Fibroblast of peridontal ligament (primary cell): ENCODE measurements at regions not wholly inside any gene's neighbourhood (a gene's known extent, or its start where the extent isn't known, plus 50 kb on each side); places are given as distances from the start of the nearest gene placed in this dataset.
A peak's percentile ranks its signal among the peaks of the same experiment; 100 is the strongest.
"Not testable (repeated sequence)": the region's sequence is repeated elsewhere in the genome, so short reads cannot be mapped to it uniquely, and the experiment has no call there.

Experiments used
- DNase-seq: peaks from one replicate; pipeline ENCODE4 v3.0.0-alpha.2; 2010; ENCODE audit errors: extremely low read depth

DNA sequence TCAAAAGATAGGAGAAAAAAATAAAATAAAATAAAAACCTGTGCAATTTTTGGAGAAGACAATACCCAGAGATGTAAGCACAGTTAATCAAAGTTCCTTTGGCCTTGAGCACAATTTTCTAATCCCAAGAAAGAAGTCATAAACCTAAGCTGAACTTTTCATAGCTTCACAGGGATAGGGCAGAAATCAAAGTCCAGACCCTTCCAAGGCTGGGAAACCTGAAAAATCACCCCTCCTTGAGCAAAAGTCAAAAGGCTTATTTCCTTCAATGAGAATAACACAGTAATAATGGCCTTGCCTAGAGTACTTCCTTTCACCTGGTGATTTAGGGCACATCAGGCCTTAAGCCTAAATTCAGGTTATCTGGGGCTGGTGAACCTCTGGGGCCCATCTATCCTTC, 415.0 kb upstream of the BTBD3 start:
- no peak for DNase-seq

DNA sequence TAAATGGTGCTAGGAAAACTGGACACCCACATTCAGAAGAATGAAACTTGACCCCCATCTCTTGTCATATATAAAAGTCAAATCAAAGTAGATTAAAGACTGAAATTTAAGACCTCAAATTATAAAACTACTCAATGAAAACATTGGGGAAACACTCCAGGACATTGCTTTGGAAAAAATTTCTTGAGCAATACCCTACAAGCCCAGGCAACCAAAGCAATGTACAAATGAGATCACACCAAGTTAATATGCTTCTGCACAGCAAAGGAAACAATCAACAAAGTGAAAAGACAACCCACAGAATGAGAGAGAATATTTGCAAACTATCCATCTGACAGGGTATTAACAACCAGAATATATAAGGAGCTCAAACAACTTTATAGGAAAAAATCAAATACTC, 407.9 kb upstream of the BTBD3 start:
- DNase-seq, result no peak

DNA sequence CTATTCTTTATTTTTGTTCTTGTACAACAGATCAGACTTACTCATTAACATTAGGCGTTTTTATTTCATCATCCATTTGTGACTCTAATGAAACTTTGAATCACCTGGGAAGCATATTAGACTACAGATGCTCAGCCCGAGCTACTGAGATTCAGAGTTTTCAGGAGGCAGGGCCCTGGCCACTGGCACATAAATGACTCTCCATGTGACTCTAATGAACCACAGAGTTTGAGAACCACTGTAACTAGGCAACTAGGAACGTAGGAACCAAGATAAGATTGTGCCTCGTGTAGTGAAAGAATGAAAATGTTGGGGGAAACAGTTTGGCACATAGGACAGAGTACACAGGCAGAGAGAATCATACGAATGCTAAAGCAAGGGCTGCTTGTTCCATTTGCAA, 405.9 kb upstream of the BTBD3 start:
- no peak for DNase-seq

DNA sequence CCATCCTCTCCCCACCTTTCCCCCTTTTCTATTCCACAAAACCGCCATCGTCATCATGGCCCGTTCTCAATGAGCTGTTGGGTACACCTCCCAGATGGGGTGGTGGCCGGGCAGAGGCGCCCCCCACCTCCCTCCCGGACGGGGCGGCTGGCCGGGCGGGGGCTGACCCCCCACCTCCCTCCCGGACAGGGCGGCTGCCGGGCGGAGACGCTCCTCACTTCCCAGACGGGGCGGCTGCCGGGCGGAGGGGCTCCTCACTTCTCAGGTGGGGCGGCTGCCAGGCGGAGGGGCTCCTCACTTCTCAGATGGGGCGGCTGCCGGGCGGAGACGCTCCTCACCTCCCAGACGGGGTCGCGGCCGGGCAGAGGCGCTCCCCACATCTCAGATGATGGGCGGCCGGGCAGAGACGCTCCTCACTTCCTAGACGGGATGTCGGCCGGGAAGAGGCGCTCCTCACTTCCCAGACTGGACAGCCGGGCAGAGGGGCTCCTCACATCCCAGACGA, 404.4 kb upstream of the BTBD3 start:
- not testable (repeated sequence) for DNase-seq

DNA sequence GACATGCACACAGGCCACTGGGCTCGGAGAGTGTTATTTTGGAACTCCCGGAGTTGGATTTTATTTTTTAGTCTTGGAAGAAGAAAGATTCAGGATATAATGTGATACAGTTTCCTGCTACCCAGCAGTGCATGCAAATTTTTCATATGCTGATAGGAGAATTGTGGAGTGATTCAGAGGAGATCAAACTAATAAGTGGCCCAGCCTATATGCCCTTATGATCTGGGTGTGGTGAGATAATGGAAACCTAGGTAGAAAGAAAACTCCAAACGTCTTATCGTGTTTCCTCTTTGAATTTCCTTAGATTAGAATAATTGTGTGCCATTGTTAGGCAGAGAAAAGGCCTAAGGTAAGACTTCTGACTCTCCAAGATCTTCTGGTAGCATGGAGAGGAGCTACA, 401.2 kb upstream of the BTBD3 start:
- DNase-seq, result no peak

DNA sequence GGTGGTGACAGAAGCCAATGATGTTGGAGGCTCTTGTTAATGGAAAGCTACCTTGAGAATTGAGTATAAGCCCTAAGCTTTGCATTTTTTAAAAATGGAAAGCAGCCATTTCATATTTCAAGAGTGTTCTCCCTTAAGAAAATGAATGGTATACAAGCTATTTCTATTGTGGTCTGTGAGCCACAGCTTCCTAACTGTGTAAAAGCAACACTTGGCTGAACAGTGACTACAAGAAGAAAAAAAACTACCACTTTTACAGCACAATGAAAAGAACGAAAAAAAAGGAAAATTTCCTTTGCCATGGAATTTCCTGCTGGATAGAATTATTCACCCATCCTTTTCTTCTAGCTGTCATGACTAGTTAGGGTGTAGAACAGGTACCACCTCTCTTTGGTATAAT, 397.1 kb upstream of the BTBD3 start:
- DNase-seq, result no peak

DNA sequence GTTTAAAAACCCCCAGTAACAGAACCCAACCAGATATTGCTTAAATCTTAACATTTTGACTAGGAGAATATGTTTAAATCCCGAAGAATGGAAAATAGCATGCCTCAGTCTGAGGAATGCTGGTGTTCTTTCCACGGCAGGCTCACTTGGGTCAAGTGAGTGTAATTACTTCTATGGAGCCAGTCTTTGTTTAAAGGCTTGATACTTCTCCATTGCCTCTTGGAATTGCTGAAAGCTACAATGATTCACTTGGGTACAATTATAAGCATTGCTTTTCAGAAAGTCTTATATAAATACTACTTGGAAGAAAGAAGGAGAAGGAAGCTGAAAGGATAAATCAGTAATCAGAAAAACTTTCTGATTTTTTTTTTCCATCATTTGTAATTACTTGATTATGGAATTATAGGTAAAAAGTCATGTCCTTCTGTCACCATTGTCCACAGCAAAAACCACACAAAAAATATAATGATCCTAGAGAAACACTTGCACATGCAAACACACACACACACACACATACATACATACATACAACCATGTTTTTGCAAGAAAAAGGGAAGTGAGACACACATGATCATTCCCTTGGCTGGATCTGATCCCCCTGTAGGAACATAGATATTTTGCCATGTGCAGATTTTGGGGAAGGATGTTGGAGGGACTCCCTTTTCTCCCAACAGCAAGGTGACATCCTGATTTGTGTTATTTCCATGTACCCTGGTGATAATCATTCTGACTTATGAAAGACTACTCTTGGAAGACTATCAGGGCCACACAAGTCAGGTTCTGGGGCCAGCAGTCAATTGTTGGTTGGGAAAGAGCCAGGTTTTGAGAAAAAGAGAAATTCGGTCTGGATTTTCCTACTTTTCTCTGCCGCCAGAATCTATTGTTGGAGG, 396.0 kb upstream of the BTBD3 start:
- peak; percentile 15 for DNase-seq

DNA sequence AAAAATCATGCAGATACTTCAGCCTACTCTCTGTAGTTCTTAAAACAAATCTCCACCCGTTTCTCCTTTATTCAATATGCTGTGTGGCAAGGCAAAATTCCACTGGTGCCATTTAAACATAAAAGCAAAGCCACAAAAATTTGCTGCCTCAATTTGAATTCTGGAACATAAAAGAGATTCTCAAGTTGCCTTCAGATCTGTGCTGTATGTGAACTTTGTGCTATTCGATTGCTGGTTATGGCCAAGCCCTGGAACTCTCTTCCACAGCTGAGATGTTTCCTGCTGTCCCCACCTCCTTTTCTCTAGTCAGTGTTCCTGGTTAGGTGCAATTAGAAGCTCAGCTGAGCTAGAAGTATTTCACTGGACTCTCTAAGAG, 395.3 kb upstream of the BTBD3 start:
- DNase-seq, result peak; percentile 33

DNA sequence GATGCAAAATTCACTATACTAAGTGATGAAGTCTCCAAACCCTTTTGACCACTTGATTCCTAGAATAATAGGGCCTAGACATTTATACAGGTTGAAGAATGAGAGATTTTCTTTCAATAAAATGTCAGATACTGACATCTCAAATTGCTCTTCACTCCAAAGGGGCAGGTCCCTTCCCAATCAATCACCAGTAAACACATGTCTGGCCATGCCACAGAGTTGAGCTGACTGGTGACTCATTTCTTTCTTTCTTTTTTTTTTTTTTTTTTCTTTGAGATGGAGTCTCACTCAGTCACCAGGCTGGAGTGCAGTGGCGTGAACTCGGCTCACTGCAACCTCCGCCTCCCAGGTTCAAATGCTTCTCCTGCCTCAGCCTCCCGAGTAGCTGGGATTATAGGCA, 388.6 kb upstream of the BTBD3 start:
- DNase-seq, result no peak

DNA sequence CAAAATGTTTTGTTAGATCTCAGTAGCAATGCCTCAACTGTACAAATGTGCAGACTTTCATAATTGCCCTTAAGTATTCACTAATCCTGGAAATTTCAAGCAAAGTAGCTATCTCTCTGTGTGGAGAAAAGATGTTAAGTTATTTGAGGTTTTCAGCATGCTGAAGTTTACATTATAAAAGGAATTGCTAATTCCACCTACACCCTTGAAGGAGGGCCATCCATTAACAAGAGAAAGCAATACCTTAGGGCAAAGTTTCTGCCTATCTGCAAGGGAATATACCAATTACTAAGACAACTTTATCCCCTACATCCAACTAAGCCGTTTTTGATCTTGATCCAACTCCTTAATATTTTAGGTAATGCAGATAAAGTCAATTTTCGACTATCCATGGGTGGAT, 380.7 kb upstream of the BTBD3 start:
- DNase-seq, result no peak

DNA sequence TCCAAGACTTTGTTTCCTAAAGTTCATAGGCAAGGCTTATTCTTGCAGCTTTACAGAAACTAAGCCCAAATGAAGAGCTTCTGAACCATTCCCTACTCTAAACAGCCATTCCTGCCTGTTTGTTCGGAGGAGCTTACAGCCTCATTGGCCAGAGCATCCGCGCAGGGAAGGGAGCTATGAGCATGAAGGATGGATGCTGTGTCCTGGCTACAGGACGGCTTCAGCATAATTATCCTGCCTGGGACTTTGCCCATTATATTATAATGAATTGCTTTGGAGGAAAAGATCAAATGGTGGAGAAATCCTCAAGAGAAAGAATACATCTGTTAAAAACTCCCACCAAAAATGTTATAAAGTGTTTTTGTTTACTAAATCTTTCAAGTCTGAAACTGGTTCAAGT, 378.2 kb upstream of the BTBD3 start:
- no peak for DNase-seq

DNA sequence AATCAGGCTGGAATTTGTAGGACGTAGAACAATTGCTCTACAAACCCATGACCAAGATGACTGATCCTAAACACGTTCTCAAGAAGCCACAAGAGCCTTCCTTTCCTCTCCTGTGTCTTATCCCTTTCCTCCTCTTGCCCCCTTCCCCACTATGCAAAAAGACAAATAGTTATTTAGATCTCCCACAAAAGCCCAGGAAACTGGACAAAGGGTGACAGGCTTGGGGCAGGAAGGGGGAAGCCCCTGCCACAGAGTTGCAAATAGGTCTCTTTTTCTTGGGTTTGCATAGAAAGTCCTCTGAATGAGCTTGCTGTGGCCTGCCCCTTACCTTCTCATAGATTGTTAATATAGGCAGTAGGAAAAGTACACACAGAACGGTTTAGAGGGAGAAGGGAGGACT, 377.1 kb upstream of the BTBD3 start:
- DNase-seq, result no peak

DNA sequence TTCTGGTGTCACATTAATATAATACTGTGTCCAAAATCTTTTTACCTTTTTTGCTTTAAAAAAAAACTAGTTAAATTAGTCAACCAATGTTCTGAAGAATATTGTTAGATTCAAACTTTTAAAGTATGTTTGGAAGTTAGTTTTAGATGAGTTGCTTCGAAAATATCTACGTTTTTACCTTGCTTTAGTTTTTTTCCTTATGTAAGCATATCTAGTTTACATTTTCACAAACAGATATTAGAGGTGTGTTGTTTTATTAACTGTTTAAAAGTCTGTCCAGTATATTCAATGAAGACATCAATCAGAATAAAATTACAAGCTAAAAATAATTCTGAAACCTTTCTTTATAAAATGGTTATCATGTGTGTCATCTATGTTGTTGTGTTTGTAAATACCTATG, 375.0 kb upstream of the BTBD3 start:
- no peak for DNase-seq

DNA sequence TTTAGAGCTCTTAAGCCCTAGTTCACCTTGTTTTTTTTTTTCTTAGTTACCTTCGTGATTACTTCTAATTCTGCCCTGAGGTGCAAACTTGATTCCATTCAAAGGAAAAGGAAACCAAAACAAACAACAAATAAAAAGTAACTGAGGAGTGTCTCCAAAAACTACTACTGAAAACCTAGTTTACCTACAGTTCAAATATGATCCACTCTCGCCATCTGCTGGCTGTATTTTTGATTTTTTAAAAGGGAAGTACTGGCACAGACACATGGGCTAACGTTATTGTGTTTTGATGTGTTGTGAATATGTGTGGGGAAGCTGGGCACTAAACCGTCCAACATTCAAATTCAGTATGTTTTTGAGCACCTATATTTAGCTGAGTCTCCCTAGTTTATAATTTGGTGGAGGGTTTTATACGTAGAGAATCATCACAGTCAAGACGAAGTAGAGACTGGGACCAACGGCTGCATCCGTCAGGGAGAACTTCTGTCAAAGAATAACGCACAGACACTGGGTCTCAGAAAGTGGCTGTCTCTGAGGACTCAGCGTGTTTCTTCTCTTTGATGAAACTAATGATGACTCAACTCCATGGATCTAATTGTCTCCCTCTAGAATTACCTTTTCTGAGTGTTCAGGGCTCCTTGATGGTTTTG, 373.5 kb upstream of the BTBD3 start:
- peak; percentile 87 for DNase-seq

DNA sequence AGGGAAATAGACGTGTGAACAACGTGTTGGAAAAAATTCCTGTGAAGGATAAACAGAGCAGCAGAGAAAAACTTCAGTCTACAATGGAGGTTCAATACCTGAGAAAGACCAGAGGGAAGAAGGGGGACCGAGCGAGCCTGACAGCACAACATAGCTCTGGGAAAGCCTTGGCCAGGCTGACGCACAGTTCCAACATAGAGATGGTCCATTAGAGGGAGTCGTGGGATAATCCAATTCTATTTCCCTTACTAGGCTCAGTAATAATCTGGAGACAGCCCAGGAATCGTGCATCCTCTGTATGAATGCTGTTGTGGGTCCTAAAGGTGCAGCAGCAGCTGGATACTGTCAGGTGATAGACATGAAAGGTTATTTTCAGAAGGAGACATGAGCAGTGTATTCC, 370.8 kb upstream of the BTBD3 start:
- DNase-seq, result no peak

DNA sequence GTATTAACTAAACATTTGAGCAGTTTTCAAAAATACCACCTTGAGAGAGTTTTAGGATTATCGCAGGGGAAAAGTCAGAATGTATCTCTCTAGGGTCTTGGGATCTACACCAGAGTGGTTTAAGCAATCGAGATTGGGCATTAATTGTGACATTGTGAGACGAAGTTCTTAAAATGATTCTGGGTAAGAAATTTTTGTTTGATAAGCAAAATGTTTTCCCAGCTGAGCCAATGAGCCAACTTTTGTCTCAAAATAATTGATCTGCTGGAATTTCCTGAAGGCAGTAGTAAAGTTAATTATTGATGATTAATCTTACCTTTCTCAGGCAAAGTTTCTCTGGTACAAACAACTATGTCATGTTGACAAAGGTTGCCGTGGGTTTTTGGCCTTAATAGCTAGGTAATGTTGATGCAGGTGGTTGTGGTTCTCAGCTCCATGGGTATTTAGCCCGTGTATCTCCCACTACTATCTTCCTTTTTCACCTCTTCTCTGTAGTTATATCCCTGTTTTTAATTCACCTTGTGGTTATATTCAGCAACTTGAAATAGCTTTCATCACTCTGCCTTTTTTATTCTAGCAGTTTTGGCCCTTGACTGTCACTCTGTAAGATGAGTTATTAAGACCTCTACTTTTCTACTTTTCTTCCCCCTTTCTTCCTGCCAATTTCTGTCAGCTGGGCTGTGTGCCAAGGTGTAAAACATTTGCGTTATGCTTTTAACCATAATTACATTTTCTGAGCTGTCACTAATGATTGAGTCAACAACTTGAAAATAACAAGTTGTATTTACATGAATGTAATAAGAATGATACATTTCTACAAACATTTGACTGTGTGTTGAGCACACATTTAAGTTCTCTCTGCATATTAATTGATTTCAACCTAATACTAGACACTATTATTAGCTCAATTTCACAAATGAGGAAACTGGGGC, 368.3 kb upstream of the BTBD3 start:
- no peak for DNase-seq

DNA sequence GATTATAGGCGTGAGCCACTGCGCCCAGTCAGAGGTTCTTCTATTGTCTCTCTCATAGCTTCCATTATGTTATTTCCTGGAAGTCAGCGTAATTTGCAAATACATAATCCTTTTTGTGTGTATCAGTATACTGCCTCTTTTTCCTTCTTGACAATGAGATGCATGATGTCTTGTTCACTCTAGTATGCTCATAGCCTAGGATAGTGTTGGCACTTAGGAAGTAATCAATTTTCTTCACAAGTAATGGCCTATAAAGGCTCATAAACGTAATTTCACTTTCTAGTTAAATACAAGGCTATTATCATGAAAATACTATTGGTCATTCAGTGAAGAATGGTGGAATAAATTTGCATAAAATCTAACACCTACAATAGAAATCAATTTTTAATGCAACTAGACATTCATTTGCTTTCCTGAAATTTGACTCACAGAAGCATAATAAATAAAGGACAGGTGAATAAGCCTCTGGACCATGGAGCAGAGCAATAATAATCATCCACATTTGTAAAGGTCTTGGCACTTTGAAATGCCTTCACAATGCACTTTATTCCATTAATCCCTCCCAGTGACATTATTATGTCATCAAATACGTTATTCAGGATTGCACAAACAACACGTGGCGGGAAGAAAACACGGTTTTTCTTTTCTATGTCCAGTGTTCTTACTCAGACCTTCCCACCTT, 366.9 kb upstream of the BTBD3 start:
- no peak for DNase-seq

DNA sequence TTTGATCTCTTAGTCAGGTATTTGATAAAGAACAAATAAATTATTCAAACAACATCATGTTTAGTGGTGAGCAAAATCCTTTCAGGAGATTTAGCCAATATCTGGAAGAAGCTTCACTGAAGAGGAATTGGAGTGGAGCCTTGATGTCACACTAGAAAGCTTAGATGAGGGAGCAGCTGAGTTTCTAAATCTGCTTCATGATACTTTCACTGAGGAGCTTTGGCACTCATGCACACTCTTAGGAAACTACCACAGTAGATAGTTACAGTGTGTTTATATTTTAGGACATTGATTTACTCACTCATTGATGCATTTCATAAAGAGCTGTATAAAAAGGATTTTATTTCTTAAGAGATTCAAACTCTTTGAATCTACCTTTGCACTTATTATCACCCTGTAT, 366.2 kb upstream of the BTBD3 start:
- no peak for DNase-seq

DNA sequence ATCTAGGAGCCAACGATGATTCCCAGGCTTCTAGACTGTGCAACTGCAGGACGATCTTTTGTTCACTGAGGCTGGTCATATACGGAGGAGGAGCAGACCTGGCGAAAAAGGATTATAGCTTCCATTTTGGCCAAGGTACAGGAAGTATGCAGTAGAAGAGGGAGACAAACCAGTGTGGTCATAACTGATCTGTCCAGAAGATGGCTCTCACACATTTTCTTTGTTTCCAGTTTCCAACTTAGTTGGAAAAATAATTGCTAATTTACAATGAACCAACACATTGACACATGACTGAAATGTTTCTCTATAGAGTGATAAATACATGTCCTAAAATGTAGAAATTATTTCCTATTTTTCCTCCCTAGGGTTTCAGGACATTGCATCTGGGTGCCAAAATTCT, 364.1 kb upstream of the BTBD3 start:
- DNase-seq, result peak; percentile 35

DNA sequence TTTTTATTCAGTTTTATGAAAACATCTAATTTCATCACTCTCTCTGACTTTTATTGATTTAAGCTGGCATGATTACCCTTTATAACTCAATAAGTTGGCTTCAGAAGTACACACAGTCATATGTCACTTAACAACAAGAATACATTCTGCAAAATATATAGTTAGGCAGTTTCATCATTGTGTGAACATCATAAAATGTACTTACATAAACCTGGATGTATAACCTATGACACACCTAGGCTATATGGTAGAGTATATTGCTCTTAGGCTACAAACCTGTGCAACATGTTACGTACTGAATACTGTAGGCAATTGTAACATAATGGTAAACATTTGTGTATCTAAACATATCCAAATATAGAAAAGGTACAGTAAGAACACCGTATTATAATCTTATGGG, 362.2 kb upstream of the BTBD3 start:
- no peak for DNase-seq

DNA sequence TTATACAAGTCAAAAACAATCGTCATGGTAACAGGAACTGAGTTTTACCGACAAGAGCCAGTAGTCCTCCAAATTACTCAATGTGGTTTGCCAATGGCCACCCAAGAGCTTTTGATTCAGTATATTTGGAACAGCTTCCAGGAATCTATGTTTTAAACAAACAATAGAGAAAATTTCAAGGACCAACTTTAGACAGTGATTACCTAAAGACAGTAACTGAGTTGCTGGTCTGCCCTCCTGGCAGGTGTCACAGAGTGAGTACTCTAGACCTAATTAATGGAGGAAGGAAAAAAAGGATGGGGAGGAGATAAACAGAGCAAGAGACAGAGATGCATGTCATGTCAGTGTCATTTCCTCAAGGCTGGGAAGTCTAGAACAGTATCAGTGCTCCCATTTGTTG, 361.3 kb upstream of the BTBD3 start:
- no peak for DNase-seq

DNA sequence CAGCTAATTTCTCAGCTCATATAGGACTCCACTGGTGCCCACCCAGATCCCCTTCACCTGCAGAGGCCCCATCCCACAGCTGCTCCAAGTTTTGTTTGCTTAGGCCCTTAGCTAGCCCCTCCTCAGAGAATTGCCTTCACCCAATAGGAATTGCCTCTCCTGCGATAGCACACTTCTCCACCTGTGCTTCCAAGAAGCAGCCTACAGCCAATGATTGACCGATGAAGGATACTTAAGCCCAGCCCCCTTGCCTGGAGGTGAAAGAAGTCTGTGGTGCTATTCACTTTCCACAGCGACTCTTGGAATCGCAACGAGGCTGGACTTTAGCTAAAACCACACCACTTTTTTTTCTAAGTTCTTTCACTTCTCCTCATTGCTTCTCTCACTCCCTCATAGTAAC, 353.2 kb upstream of the BTBD3 start:
- no peak for DNase-seq
